Activated CD8-positive, alpha-beta T cell treated with anti-CD3 and anti-CD28 coated beads, Interleukin-2, amount 10 ng/mL, durations not matched to agents 7 days and 5 days (primary cell): ENCODE measurements at regions not wholly inside any gene's neighbourhood (a gene's known extent, or its start where the extent isn't known, plus 50 kb on each side); places are given as distances from the start of the nearest gene placed in this dataset.
"Not testable (repeated sequence)": the region's sequence is repeated elsewhere in the genome, so short reads cannot be mapped to it uniquely, and the experiment has no call there.

ENCODE experiments used
- ATAC-seq: fragments of 150-1000 bp; cut with Tn5 transposase; one replicate; pipeline ENCODE4 v1.10.0; 2021; ENCODE audit warnings: moderate library complexity
- CTCF ChIA-PET: fragments of 350-600 bp; sonication (Branson Sonifier 250); formaldehyde crosslinking; loops from one replicate; lab custom pipeline; 2021; ENCODE audit warnings: antibody characterized with exemption; lab: Charles Lee
- POLR2A ChIA-PET: fragments of 350-600 bp; sonication (Branson Sonifier 250); formaldehyde crosslinking; loops from one replicate; lab custom pipeline; 2021; ENCODE audit warnings: antibody characterized with exemption; lab: Charles Lee
- DNase-seq: peaks from one replicate; pipeline ENCODE4 v3.0.0-alpha.2; 2020
- H3K27ac Mint-ChIP-seq: one replicate; pipeline ENCODE4 v1.8.0; 2021; ENCODE audit warnings: mild to moderate bottlenecking, mixed read lengths
- H3K27me3 Mint-ChIP-seq: one replicate; pipeline ENCODE4 v1.8.0; 2021; ENCODE audit warnings: low read depth, mixed read lengths
- H3K36me3 Mint-ChIP-seq: one replicate; pipeline ENCODE4 v1.8.0; 2021; ENCODE audit warnings: low read depth, mixed read lengths
- H3K4me1 Mint-ChIP-seq: one replicate; pipeline ENCODE4 v1.8.0; 2021; ENCODE audit warnings: low read depth, mixed read lengths
- H3K4me3 Mint-ChIP-seq: one replicate; pipeline ENCODE4 v1.8.0; 2021; ENCODE audit warnings: mild to moderate bottlenecking, mixed read lengths
- H3K9me3 Mint-ChIP-seq: one replicate; pipeline ENCODE4 v1.8.0; 2022; ENCODE audit warnings: mixed read lengths; ENCODE audit not compliant: insufficient read depth

DNA sequence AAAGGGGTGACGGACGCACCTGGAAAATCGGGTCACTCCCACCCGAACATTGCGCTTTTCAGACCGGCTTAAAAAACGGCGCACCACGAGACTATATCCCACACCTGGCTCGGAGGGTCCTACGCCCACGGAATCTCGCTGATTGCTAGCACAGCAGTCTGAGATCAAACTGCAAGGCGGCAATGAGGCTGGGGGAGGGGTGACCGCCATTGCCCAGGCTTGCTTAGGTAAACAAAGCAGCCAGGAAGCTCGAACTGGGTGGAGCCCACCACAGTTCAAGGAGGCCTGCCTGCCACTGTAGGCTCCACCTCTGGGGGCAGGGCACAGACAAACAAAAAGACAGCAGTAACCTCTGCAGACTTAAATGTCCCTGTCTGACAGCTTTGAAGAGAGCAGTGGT is 342.0 kb upstream of the PKN2 start:
- H3K4me1 Mint-ChIP-seq, DNase-seq, H3K27me3 Mint-ChIP-seq, H3K36me3 Mint-ChIP-seq, H3K9me3 Mint-ChIP-seq, H3K27ac Mint-ChIP-seq, CTCF ChIA-PET, POLR2A ChIA-PET, H3K4me3 Mint-ChIP-seq, ATAC-seq: not testable (repeated sequence)

DNA sequence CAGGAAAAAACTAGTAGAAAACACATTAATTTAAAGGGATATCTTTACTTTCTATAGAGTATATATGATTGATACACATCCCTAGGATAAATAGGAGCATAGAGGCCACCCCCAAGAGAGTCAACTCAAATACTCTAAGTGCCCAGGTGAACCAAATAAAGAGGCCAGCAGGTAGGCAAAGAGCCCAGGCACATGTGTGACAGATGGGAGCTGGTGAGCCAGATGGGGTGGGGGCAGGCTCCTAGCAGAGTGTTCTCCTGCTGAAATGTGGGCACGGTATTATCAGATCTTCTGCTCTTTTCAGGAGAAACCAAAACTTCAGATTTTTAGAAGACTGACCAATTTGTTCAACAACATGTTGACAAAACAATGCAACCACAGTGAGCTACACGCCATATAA is 333.4 kb upstream of the PKN2 start:
- ChIA-PET POLR2A (no interaction called here), CTCF (no interaction called here)
- Mint-ChIP-seq H3K36me3 (no peaks in the 10 kb centered on the region), H3K9me3 (no peaks in the 10 kb centered on the region), H3K27me3 (no peaks in the 10 kb centered on the region), H3K4me3 (no peak overlapping the region), H3K4me1 (no peaks in the 10 kb centered on the region), H3K27ac (no peak overlapping the region)
- no peak for ATAC-seq
- DNase-seq: no peak

DNA sequence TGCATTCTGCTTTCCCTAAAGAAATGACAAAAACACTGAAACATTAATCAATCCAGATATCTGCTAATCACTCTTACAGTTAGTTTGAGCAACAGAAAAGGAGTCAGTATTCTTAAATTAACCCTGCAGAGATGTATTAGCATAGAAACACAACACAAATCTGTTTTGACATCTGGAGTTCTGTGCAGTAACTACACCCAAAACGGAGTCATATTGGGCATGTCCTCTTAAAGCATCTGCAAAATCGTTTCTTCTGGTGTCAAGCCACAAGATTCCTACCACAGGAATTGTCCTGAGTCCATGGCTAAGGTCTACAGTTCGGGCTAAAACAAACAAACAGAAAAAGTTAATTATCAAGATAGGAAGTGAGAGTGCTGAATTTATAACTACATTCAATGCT is 332.1 kb upstream of the PKN2 start:
- H3K4me3 Mint-ChIP-seq: no peak overlapping the region
- ChIA-PET CTCF (no interaction called here), POLR2A (no interaction called here)
- no peaks in the 10 kb centered on the region for H3K36me3 Mint-ChIP-seq
- ATAC-seq (no peak), DNase-seq (no peak)
- H3K27me3 Mint-ChIP-seq: no peaks in the 10 kb centered on the region
- no peaks in the 10 kb centered on the region for H3K4me1 Mint-ChIP-seq
- H3K9me3 Mint-ChIP-seq: no peaks in the 10 kb centered on the region
- H3K27ac Mint-ChIP-seq: no peak overlapping the region

DNA sequence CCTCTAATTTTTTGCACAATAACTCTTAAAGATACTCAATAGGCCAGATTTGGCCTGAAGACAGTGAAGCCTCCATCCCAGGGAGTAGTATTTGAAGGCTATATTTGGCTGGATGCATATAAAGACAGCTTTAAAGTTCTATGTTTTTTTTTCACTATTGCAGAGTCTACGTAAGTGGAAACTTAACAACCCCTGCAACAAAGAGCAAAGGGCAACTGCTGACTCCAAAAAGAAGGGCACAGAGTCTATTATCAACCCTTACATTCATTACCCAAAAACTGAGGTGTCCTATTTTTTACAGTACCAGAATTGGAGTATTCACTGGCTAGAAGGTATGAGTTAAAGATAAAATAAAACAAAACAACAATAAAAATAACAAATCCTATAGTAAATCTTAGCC is 329.8 kb upstream of the PKN2 start:
- DNase-seq (no peak), ATAC-seq (no peak)
- Mint-ChIP-seq H3K27ac (no peak overlapping the region), H3K36me3 (no peaks in the 10 kb centered on the region), H3K9me3 (no peaks in the 10 kb centered on the region), H3K4me1 (no peaks in the 10 kb centered on the region), H3K4me3 (no peak overlapping the region), H3K27me3 (no peaks in the 10 kb centered on the region)
- POLR2A ChIA-PET: no interaction called here
- CTCF ChIA-PET: no interaction called here

DNA sequence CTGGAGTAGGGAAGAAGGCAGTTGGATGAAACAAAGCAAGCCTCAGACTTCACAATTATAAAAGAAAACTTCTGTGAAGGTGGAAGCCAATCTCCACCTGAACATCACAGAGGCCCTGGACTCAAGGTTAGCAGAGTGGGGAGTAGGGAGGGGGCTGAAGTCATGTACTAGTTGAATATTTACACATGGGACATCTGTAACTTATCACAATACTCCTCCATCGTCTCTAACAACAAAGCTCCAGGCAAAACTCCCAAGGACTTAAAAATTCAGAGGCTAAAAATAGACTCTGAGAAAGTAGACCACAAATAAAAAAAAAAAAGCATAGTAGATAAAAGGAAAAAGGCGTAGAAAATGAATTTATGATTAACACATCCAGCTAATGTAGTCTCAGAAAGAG is 326.3 kb upstream of the PKN2 start:
- Mint-ChIP-seq H3K9me3 (no peaks in the 10 kb centered on the region), H3K4me3 (no peak overlapping the region), H3K4me1 (no peaks in the 10 kb centered on the region), H3K27ac (no peak overlapping the region), H3K36me3 (no peaks in the 10 kb centered on the region), H3K27me3 (no peaks in the 10 kb centered on the region)
- CTCF ChIA-PET: no interaction called here
- POLR2A ChIA-PET: no interaction called here
- no peak for DNase-seq
- no peak for ATAC-seq

DNA sequence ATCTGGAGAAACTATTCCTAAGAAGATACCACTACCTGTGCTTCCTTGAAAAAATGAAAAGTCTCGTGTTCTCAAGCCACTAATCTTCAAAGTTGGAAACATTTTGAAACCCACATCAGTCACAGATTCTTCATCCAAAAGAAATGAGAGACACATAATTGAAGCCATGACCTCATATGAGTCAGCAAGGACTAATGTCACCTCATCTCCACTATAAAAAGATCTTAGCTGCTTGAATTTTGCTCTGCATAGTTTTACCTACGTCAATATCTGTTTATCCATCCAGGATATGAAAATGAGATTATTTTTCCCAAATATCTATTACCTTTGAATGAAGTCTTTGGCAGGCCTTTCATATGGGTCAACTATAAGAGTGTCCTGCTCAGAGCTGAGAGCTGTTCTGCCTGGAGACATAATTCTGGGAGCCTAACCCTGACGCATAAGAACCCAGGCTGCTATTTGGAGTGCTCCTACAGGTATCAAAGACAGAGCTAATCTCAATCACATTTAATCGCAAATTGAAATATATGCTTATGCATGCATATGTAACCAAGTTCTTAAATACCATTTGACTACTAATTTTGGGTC is 312.5 kb upstream of the PKN2 start:
- no peak for ATAC-seq
- H3K4me1 Mint-ChIP-seq: no peaks in the 10 kb centered on the region
- CTCF ChIA-PET: no interaction called here
- DNase-seq: no peak
- POLR2A ChIA-PET: no interaction called here
- H3K36me3 Mint-ChIP-seq: no peaks in the 10 kb centered on the region
- H3K27me3 Mint-ChIP-seq: no peaks in the 10 kb centered on the region
- H3K9me3 Mint-ChIP-seq: no peaks in the 10 kb centered on the region
- H3K4me3 Mint-ChIP-seq: no peak overlapping the region
- no peak overlapping the region for H3K27ac Mint-ChIP-seq

DNA sequence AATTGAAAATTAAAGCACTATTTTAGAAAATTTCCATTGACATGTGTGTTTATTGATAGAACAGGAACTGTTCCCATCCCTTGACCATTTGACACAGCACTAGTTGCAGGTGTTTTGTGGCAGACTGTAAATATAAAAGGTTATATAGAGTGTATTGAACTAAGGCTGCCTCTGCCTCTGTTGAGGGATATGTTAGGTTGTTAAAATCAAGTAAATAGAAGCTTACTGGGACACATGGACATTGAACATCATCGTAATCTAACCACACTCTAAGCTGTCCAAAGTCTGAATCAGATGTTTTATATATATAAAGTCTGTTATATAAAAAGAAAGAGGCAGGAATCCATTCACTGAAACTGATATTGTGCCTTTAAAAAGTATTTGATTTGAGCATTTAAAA is 308.1 kb upstream of the PKN2 start:
- Mint-ChIP-seq H3K4me3 (no peak overlapping the region), H3K27ac (no peak overlapping the region), H3K27me3 (peaks cover 2% of the 10 kb centered on the region), H3K4me1 (no peaks in the 10 kb centered on the region), H3K9me3 (no peaks in the 10 kb centered on the region), H3K36me3 (no peaks in the 10 kb centered on the region)
- DNase-seq (no peak), ATAC-seq (no peak)
- ChIA-PET POLR2A (no interaction called here), CTCF (no interaction called here)

DNA sequence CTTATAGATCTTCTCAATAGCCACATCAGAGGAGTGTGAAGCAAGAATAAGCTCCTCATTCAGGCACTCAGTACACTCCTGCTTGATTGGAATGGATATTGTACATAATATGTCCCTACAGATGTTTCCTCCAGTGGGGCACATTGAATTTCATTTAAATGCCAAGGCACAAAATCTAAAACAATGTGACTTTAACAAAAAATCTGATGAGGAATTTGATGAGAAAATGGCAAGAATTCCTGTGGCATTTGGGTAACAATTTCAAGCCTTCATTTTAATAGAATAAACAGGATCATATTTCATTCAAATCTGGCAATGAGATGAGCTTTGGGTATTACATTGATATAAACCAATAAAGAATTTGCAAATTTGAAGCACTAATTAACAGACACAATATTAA is 307.7 kb upstream of the PKN2 start:
- H3K4me3 Mint-ChIP-seq: no peak overlapping the region
- peaks cover 2% of the 10 kb centered on the region for H3K27me3 Mint-ChIP-seq
- POLR2A ChIA-PET: no interaction called here
- CTCF ChIA-PET: no interaction called here
- no peak overlapping the region for H3K27ac Mint-ChIP-seq
- H3K4me1 Mint-ChIP-seq: no peaks in the 10 kb centered on the region
- no peaks in the 10 kb centered on the region for H3K9me3 Mint-ChIP-seq
- ATAC-seq: no peak
- no peak for DNase-seq
- H3K36me3 Mint-ChIP-seq: no peaks in the 10 kb centered on the region

DNA sequence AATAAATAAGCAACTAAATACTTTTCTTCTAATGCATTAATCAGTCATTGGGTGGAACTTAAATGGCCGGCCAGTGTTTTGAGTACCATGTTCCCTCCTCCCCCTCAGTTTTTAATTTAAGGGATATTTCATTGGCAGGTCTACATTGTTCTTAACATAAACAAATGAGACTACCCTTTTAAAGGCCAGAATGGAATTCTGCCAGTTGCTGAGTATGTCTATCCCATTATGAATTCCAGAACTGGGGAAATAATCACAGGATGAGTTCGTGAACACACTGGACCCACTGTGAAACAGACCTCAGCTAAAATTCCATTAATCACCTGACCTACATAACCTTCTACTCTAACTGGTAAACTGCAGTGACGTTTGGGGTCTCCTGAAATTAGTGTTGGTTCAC is 305.5 kb upstream of the PKN2 start:
- Mint-ChIP-seq H3K4me1 (no peaks in the 10 kb centered on the region), H3K4me3 (no peak overlapping the region), H3K27me3 (peaks cover 2% of the 10 kb centered on the region), H3K9me3 (no peaks in the 10 kb centered on the region), H3K27ac (no peak overlapping the region), H3K36me3 (no peaks in the 10 kb centered on the region)
- DNase-seq: no peak
- CTCF ChIA-PET: no interaction called here
- POLR2A ChIA-PET: no interaction called here
- no peak for ATAC-seq

DNA sequence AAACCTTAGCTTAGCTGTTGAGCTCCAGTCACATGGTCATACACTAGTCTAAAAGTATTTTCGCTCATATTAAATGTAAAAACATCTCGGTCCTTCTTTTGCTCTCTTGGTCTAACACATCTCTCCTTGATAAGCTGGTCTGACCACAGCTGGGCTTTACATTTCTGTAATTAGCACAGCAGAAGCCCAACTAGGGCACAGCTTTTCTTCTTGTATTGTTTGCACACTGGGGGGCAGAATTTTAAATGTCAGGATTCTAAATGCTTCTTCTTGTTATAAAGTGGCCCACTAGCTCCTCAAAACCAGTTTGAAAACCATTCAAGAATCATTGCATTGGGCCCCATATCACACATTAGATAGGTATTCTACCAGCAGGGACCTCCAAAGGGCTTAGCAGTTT is 289.1 kb upstream of the PKN2 start:
- DNase-seq: no peak
- CTCF ChIA-PET: interaction anchor here (1.3 kb wide), 1 partner anchor 9 kb away, joined by 4 read pairs; no protein-coding TSS in a partner anchor
- POLR2A ChIA-PET: no interaction called here
- H3K27ac Mint-ChIP-seq: no peak overlapping the region
- no peaks in the 10 kb centered on the region for H3K4me1 Mint-ChIP-seq
- no peak overlapping the region for H3K4me3 Mint-ChIP-seq
- H3K27me3 Mint-ChIP-seq: no peaks in the 10 kb centered on the region
- ATAC-seq: no peak
- no peaks in the 10 kb centered on the region for H3K9me3 Mint-ChIP-seq
- H3K36me3 Mint-ChIP-seq: no peaks in the 10 kb centered on the region

DNA sequence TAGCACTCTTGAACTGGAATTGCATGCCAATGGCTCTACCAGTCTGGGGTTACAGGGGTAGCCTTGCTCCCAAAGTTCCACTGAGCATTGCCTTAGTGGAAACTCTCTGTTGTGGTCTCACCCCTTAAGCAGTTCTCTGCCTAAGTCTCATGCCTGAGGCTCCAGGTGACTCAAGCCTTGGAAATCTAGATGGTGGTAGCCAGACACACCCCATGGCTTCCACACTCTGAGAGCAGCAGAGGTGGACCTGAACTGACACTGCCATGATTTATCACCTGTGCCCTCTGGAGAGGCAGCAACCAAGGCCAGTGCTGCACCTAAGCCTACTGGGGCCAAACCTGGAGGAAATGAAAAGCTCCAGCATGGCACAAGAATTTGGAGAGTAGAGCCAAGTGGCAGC is 285.7 kb upstream of the PKN2 start:
- no peak overlapping the region for H3K27ac Mint-ChIP-seq
- no peaks in the 10 kb centered on the region for H3K36me3 Mint-ChIP-seq
- H3K4me1 Mint-ChIP-seq: no peaks in the 10 kb centered on the region
- POLR2A ChIA-PET: no interaction called here
- ATAC-seq: no peak
- no peak for DNase-seq
- CTCF ChIA-PET: no interaction called here
- H3K27me3 Mint-ChIP-seq: no peaks in the 10 kb centered on the region
- H3K9me3 Mint-ChIP-seq: no peaks in the 10 kb centered on the region
- H3K4me3 Mint-ChIP-seq: no peak overlapping the region

DNA sequence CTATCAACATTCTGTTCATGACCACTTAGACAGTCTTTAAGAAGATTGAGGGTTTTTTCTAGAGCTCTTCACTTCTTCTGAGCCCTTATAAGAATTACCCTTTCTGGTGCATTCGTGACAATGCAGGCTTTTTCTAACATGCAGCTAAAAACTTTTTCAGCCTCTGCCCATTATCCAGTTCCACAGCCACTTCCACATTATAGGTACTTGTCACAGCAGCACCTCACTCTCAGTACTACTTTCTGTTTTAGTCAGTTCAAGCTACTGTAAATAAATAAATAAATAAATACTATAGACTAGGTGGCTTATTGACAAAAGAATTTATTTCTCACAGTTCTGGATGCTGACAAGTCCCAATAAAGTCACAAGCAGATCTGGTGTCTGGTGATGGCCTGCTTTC is 284.4 kb upstream of the PKN2 start:
- Mint-ChIP-seq H3K36me3 (no peaks in the 10 kb centered on the region), H3K9me3 (no peaks in the 10 kb centered on the region), H3K4me1 (no peaks in the 10 kb centered on the region), H3K27me3 (no peaks in the 10 kb centered on the region), H3K4me3 (no peak overlapping the region), H3K27ac (no peak overlapping the region)
- CTCF ChIA-PET: no interaction called here
- POLR2A ChIA-PET: no interaction called here
- no peak for ATAC-seq
- DNase-seq: no peak

DNA sequence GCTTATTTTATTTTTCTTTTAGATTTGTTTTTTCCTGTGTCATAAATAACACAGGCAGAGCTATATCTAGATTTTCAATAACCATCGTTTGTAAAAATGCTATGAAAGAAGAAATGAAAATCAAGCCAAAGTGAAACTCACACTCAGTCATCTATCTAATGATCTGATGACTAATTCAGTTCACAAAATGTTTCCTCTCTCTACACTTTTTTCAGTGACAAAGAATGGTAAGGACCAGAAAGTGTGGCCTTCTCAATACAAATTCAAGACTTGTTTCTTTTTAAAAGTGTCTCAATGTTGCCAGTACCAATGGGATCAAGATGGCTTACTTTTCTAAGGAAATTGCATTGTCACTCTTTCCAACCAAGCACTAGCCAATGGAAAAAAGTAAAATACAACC is 282.8 kb upstream of the PKN2 start:
- Mint-ChIP-seq H3K4me1 (no peaks in the 10 kb centered on the region), H3K4me3 (no peak overlapping the region), H3K36me3 (no peaks in the 10 kb centered on the region), H3K27ac (no peak overlapping the region), H3K27me3 (no peaks in the 10 kb centered on the region), H3K9me3 (no peaks in the 10 kb centered on the region)
- POLR2A ChIA-PET: no interaction called here
- ATAC-seq (no peak), DNase-seq (no peak)
- CTCF ChIA-PET: no interaction called here
